ENCODE measurements at regions not wholly inside any gene's neighbourhood (a gene's known extent, or its start where the extent isn't known, plus 50 kb on each side); places are given as distances from the start of the nearest gene placed in this dataset.

DNA sequence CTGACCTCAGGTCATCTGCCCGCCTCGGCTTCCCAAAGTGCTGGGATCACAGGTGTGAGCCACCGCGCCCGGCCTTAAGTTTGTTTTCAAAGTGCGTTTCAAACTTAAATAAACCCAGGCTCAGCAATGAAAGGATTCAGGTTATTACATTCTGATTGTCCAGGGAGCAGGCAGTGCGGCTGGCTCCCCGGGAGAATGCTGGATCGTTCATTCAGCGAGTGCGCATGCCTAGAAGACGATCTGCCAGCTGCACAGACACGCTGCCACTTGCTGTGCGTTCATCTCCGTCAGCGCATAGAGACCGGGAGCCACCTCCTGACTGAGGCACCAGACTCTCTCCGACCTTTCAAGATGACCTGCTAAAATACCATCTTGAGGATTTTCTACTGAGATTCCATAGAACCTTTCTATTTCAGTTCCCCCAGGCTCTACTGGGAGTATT, 163.9 kb upstream of the ZNF217 start:
- Mint-ChIP-seq H3K4me1 (peaks cover 36% of the 10 kb centered on the region), H3K27me3 (no peaks in the 10 kb centered on the region), H3K4me3 (no peak overlapping the region), H3K36me3 (no peaks in the 10 kb centered on the region), H3K27ac (no peak overlapping the region), H3K9me3 (no peaks in the 10 kb centered on the region)
- no peak for DNase-seq

GRCh38 chr20:53755733-53756531, 162.3 kb upstream of the ZNF217 start:
- H3K36me3 Mint-ChIP-seq: no peaks in the 10 kb centered on the region
- peak overlapping the region; percentile 58 for H3K27ac Mint-ChIP-seq
- no peak for DNase-seq
- H3K27me3 Mint-ChIP-seq: no peaks in the 10 kb centered on the region
- no peak overlapping the region for H3K4me3 Mint-ChIP-seq
- H3K9me3 Mint-ChIP-seq: no peaks in the 10 kb centered on the region
- peaks cover 49% of the 10 kb centered on the region for H3K4me1 Mint-ChIP-seq

DNA sequence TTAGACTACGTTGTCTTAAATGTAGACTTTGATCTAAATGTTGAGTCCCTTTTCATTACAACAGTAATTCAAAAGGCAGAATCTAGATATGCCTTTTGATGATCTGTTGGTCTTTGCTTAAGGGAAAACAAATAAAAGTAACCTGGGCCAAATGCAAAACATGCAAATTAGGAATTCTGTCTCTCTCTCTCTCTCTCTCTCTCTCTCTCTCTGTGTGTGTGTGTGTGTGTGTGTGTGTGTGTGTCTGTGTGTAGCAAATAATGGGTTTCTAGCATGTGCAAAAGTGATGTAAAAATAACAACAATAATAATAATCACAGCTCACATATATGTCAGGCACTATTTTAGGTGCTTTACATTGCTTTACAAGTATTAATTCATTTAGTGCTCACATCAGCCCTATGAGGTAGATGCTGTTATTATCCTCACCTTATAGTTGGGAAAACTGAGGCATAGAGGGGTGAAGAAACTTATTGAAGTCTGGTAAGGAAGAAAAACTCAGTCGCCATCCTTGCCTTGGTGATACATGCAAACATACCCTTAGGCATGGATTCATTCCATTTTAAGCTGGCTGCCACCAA, 160.3 kb upstream of the ZNF217 start:
- DNase-seq: no peak
- H3K9me3 Mint-ChIP-seq: no peaks in the 10 kb centered on the region
- H3K36me3 Mint-ChIP-seq: no peaks in the 10 kb centered on the region
- peak overlapping the region; percentile 42 for H3K4me3 Mint-ChIP-seq
- peaks cover 68% of the 10 kb centered on the region for H3K4me1 Mint-ChIP-seq
- H3K27ac Mint-ChIP-seq: peak overlapping the region; percentile 99
- no peaks in the 10 kb centered on the region for H3K27me3 Mint-ChIP-seq

GRCh38 chr20:53752971-53753879, 159.6 kb upstream of the ZNF217 start:
- H3K36me3 Mint-ChIP-seq: no peaks in the 10 kb centered on the region
- H3K4me1 Mint-ChIP-seq: peaks cover 76% of the 10 kb centered on the region
- peak overlapping the region; percentile 7 for H3K4me3 Mint-ChIP-seq

DNA sequence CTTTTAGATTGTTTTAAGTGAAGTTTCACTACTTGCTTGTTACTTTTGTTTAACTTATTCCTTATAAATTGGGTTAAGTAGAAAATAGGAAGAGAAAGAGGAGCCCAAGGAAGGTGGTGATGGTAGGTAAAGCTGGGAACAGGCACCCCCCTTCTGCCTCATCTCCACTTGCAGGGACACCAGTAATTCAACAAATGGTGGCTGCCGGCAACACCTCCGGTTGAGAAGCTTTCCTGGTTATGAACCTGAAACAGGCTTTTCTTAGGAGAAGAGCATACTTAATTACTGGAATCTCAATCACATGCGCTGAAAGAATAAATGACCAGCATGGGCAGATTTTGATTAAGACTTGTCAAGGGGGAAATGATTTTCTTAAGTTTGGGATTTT, 158.9 kb upstream of the ZNF217 start:
- Mint-ChIP-seq H3K27ac (peak overlapping the region; percentile 99), H3K36me3 (no peaks in the 10 kb centered on the region), H3K4me3 (peak overlapping the region; percentile 32), H3K9me3 (no peaks in the 10 kb centered on the region), H3K4me1 (peaks cover 74% of the 10 kb centered on the region), H3K27me3 (no peaks in the 10 kb centered on the region)
- DNase-seq: no peak

More at GRCh38 chr20:53752971-53753879, 159.6 kb upstream of the ZNF217 start:
- Mint-ChIP-seq H3K27me3 (no peaks in the 10 kb centered on the region), H3K27ac (peak overlapping the region; percentile 99), H3K9me3 (no peaks in the 10 kb centered on the region)
- DNase-seq: no peak

GRCh38 chr20:53751620-53752318, 158.1 kb upstream of the ZNF217 start:
- H3K4me3 Mint-ChIP-seq: peak overlapping the region; percentile 57
- no peaks in the 10 kb centered on the region for H3K36me3 Mint-ChIP-seq
- DNase-seq: no peak
- H3K27me3 Mint-ChIP-seq: no peaks in the 10 kb centered on the region
- H3K4me1 Mint-ChIP-seq: peaks cover 74% of the 10 kb centered on the region
- no peaks in the 10 kb centered on the region for H3K9me3 Mint-ChIP-seq
- H3K27ac Mint-ChIP-seq: peak overlapping the region; percentile 99

DNA sequence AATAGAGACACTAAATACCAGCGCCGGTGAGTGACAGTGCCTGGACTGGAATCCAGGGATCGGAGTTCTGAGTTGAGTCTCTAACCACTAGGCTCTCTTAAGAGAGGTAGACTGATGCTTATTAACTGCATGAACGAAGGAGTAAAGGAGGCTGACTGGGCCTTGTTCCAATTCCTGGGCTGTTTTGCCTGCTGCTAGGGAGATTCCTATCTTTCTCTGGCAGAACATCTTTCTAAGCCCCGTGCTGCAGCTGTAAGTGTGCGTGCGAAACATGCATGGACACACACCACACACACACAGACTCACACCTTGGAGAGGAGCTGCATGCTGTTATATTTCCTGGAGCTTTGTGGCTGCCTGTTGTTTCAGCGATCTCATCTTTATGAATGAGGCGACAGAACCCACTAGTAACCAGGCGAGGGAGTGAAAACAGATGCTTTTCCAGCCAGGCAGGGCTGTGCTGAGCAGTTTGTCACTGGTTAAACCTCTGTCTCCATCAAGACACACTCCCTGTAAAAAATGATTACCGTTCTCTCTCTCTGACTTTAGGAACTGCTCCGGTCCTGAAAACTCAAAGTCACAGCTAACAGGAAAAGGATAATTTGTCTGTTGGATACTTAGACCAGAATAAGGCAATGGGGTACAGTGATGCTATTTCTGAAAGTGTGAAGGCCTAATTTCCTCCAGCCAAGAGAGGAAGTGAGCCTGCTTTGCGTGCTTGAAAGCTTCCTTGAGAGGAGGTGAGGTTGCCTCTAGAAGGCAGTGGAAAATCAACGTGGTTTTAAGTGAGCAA, 157.4 kb upstream of the ZNF217 start:
- Mint-ChIP-seq H3K4me3 (peak overlapping the region; percentile 57), H3K27me3 (no peaks in the 10 kb centered on the region), H3K9me3 (no peaks in the 10 kb centered on the region), H3K36me3 (no peaks in the 10 kb centered on the region), H3K27ac (peak overlapping the region; percentile 99), H3K4me1 (peaks cover 67% of the 10 kb centered on the region)
- peak; percentile 55 for DNase-seq

DNA sequence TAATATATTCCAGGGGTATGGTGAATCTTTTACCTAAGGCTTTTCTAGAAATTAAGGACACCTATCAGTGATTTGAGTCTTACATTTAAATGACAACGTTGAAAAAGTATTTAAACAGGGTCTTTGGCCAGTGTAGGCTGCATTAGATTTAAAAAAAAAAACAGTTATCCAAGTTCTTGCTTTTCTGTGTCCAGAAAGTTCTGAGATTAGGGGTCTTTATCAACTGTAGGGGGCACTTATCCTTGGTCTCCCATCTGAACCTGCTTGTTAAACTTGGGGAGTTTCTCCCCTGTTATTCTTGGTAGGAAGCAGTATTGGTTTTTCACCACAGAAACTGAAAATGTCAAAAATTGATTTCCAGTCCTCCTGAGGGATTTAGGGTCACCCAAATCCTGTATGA, 155.9 kb upstream of the ZNF217 start:
- Mint-ChIP-seq H3K9me3 (no peaks in the 10 kb centered on the region), H3K36me3 (no peaks in the 10 kb centered on the region), H3K27ac (peak overlapping the region; percentile 99), H3K4me3 (no peak overlapping the region), H3K27me3 (no peaks in the 10 kb centered on the region), H3K4me1 (peaks cover 60% of the 10 kb centered on the region)
- DNase-seq: no peak

GRCh38 chr20:53748821-53749421, 155.3 kb upstream of the ZNF217 start:
- Mint-ChIP-seq H3K27me3 (no peaks in the 10 kb centered on the region), H3K9me3 (no peaks in the 10 kb centered on the region), H3K27ac (peak overlapping the region; percentile 99), H3K4me3 (no peak overlapping the region), H3K36me3 (no peaks in the 10 kb centered on the region), H3K4me1 (peaks cover 54% of the 10 kb centered on the region)
- no peak for DNase-seq

DNA sequence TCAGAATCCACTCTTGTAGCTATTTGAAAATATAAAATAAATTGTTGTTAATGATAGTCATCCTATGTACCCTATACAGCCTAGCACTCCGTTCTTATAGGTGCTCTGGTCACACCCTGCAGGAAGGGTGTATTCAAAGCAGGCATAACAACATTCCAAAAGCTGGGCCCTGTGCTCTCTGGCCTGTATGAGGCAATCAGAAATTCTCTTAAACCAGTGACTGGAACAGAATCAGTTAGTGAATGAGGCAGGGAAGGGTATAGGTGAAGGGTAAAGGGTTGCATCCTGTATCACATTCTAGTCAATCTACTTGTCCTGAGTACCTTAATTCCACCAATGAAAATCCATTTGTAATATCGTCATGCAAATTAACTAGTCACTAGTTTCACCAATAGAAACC, 154.5 kb upstream of the ZNF217 start:
- Mint-ChIP-seq H3K27me3 (no peaks in the 10 kb centered on the region), H3K27ac (peak overlapping the region; percentile 99), H3K9me3 (no peaks in the 10 kb centered on the region), H3K4me3 (no peak overlapping the region), H3K36me3 (no peaks in the 10 kb centered on the region), H3K4me1 (peaks cover 47% of the 10 kb centered on the region)
- no peak for DNase-seq

GRCh38 chr20:53743607-53744260, 150.1 kb upstream of the ZNF217 start:
- no peak for DNase-seq
- H3K27ac Mint-ChIP-seq: no peak overlapping the region
- H3K9me3 Mint-ChIP-seq: no peaks in the 10 kb centered on the region
- H3K4me1 Mint-ChIP-seq: peaks cover 33% of the 10 kb centered on the region
- no peaks in the 10 kb centered on the region for H3K36me3 Mint-ChIP-seq
- no peaks in the 10 kb centered on the region for H3K27me3 Mint-ChIP-seq
- H3K4me3 Mint-ChIP-seq: no peak overlapping the region

- no peak for DNase-seq
- H3K36me3 Mint-ChIP-seq: no peaks in the 10 kb centered on the region
- no peaks in the 10 kb centered on the region for H3K27me3 Mint-ChIP-seq
- H3K4me1 Mint-ChIP-seq: peaks cover 37% of the 10 kb centered on the region
- no peak overlapping the region for H3K27ac Mint-ChIP-seq
- H3K4me3 Mint-ChIP-seq: no peak overlapping the region
- H3K9me3 Mint-ChIP-seq: no peaks in the 10 kb centered on the region
Observed at GRCh38 chr20:53742685-53743081, 149.0 kb upstream of the ZNF217 start.

GRCh38 chr20:53741726-53742028, 148.0 kb upstream of the ZNF217 start:
- Mint-ChIP-seq H3K4me3 (no peak overlapping the region), H3K27ac (no peak overlapping the region), H3K4me1 (peaks cover 47% of the 10 kb centered on the region), H3K36me3 (no peaks in the 10 kb centered on the region), H3K9me3 (no peaks in the 10 kb centered on the region), H3K27me3 (no peaks in the 10 kb centered on the region)
- no peak for DNase-seq
